ENCODE measurements at regions not wholly inside any gene's neighbourhood (a gene's known extent, or its start where the extent isn't known, plus 50 kb on each side); places are given as distances from the start of the nearest gene placed in this dataset.

GRCh38 chr12:91319071-91319760, 136.6 kb upstream of the DCN start:
- DNase-seq (ENCODE audit: low read depth, low spot score) = no peak

GRCh38 chr12:91317306-91317705, 134.7 kb upstream of the DCN start:
- no peak for DNase-seq (ENCODE audit: low read depth, low spot score)

- no peak for DNase-seq (ENCODE audit: low read depth, low spot score)
These were observed 134.3 kb upstream of the DCN start for GRCh38 chr12:91316907-91317269.

- no peak for DNase-seq (ENCODE audit: low read depth, low spot score)
These were observed 133.7 kb upstream of the DCN start for GRCh38 chr12:91316161-91316906.

- no peak for DNase-seq (ENCODE audit: low read depth, low spot score)
These were observed 128.5 kb upstream of the DCN start for GRCh38 chr12:91311081-91311480.

GRCh38 chr12:91309450-91309849, 126.8 kb upstream of the DCN start:
- no peak for DNase-seq (ENCODE audit: low read depth, low spot score)

GRCh38 chr12:91307957-91308670, 125.5 kb upstream of the DCN start:
- no peak for DNase-seq (ENCODE audit: low read depth, low spot score)

- DNase-seq (ENCODE audit: low read depth, low spot score) = no peak
These were observed 107.7 kb upstream of the DCN start for GRCh38 chr12:91290354-91290753.

GRCh38 chr12:91289906-91290305, 107.3 kb upstream of the DCN start:
- no peak for DNase-seq (ENCODE audit: low read depth, low spot score)

GRCh38 chr12:91289072-91289471, 106.5 kb upstream of the DCN start:
- no peak for DNase-seq (ENCODE audit: low read depth, low spot score)

- no peak for DNase-seq (ENCODE audit: low read depth, low spot score)
These were observed 105.1 kb upstream of the DCN start for GRCh38 chr12:91287753-91288152.

- no peak for DNase-seq (ENCODE audit: low read depth, low spot score)
These were observed 95.5 kb upstream of the DCN start for GRCh38 chr12:91278126-91278525.

- no peak for DNase-seq (ENCODE audit: low read depth, low spot score)
These were observed 93.9 kb upstream of the DCN start for GRCh38 chr12:91276509-91276908.

GRCh38 chr12:91275321-91275720, 92.7 kb upstream of the DCN start:
- DNase-seq (ENCODE audit: low read depth, low spot score) = no peak

- peak; percentile 73 for DNase-seq (ENCODE audit: low read depth, low spot score)
These were observed 92.3 kb upstream of the DCN start for GRCh38 chr12:91274916-91275315.

GRCh38 chr12:91273560-91273959, 90.9 kb upstream of the DCN start:
- DNase-seq (ENCODE audit: low read depth, low spot score) = no peak

GRCh38 chr12:91272461-91273063, 89.9 kb upstream of the DCN start:
- peak; percentile 98 for DNase-seq (ENCODE audit: low read depth, low spot score)

GRCh38 chr12:91271185-91271584, 88.6 kb upstream of the DCN start:
- no peak for DNase-seq (ENCODE audit: low read depth, low spot score)

GRCh38 chr12:91267039-91267438, 84.4 kb upstream of the DCN start:
- no peak for DNase-seq (ENCODE audit: low read depth, low spot score)

- no peak for DNase-seq (ENCODE audit: low read depth, low spot score)
These were observed 81.6 kb upstream of the DCN start for GRCh38 chr12:91264178-91264577.

- no peak for DNase-seq (ENCODE audit: low read depth, low spot score)
These were observed 79.4 kb upstream of the DCN start for GRCh38 chr12:91261820-91262676.

Measured in smooth muscle cell of the brain vasculature (primary cell).